ENCODE measurements at regions not wholly inside any gene's neighbourhood (a gene's known extent, or its start where the extent isn't known, plus 50 kb on each side); places are given as distances from the start of the nearest gene placed in this dataset.

GRCh38 chr9:118083161-118083560 is 379.0 kb downstream of the TLR4 start:
- no peak for DNase-seq

- DNase-seq: no peak
Observed at GRCh38 chr9:118088090-118088489, 383.9 kb downstream of the TLR4 start.

- no peak for DNase-seq
Observed at GRCh38 chr9:118091226-118091625, 387.0 kb downstream of the TLR4 start.

GRCh38 chr9:118091711-118092500 is 387.7 kb downstream of the TLR4 start:
- no peak for DNase-seq

- DNase-seq: no peak
Observed at GRCh38 chr9:118094387-118094786, 390.2 kb downstream of the TLR4 start.

GRCh38 chr9:118100529-118101419 is 396.6 kb downstream of the TLR4 start:
- no peak for DNase-seq

GRCh38 chr9:118104363-118104762 is 400.2 kb downstream of the TLR4 start:
- no peak for DNase-seq

GRCh38 chr9:118108971-118109370 is 404.8 kb downstream of the TLR4 start:
- DNase-seq: no peak

- DNase-seq: no peak
Observed at GRCh38 chr9:118109542-118109941, 405.3 kb downstream of the TLR4 start.

GRCh38 chr9:118121361-118121760 is 417.2 kb downstream of the TLR4 start:
- no peak for DNase-seq

GRCh38 chr9:118128313-118128712 is 424.1 kb downstream of the TLR4 start:
- no peak for DNase-seq

- DNase-seq: no peak
Observed at GRCh38 chr9:118129541-118129940, 425.3 kb downstream of the TLR4 start.

- DNase-seq: no peak
Observed at GRCh38 chr9:118148990-118149389, 444.8 kb downstream of the TLR4 start.

- no peak for DNase-seq
Observed at GRCh38 chr9:118156846-118157245, 452.6 kb downstream of the TLR4 start.

GRCh38 chr9:118162716-118163115 is 458.5 kb downstream of the TLR4 start:
- DNase-seq: no peak

GRCh38 chr9:118163751-118164150 is 459.5 kb downstream of the TLR4 start:
- no peak for DNase-seq

- no peak for DNase-seq
Observed at GRCh38 chr9:118165451-118165850, 461.2 kb downstream of the TLR4 start.

- DNase-seq: no peak
Observed at GRCh38 chr9:118170032-118170955, 466.1 kb downstream of the TLR4 start.

- no peak for DNase-seq
Observed at GRCh38 chr9:118177241-118177640, 473.0 kb downstream of the TLR4 start.

GRCh38 chr9:118183576-118183975 is 479.4 kb downstream of the TLR4 start:
- no peak for DNase-seq

GRCh38 chr9:118187408-118187807 is 483.2 kb downstream of the TLR4 start:
- DNase-seq: no peak

GRCh38 chr9:118189615-118190014 is 485.4 kb downstream of the TLR4 start:
- DNase-seq: no peak

GRCh38 chr9:118192807-118193206 is 488.6 kb downstream of the TLR4 start:
- DNase-seq: no peak

Data from T-helper 2 cell (primary cell).